GM10266 (cell line): ENCODE measurements at regions not wholly inside any gene's neighbourhood (a gene's known extent, or its start where the extent isn't known, plus 50 kb on each side); places are given as distances from the start of the nearest gene placed in this dataset.

Experiments
- DNase-seq: peaks from one replicate; pipeline ENCODE4 v3.0.0; 2012; ENCODE audit errors: extremely low spot score
- CTCF ChIP-seq: IDR thresholded peaks from 2 replicates; pipeline ENCODE4 v1.5.1; 2012; ENCODE audit warnings: mild to moderate bottlenecking, low read depth; ENCODE audit not compliant: control insufficient read depth, insufficient read depth; ENCODE audit errors: missing control alignments

GRCh38 chr14:85224241-85224640, 305.7 kb upstream of the FLRT2 start:
- TF ChIP-seq CTCF = no peak
- no peak for DNase-seq

GRCh38 chr14:85233756-85234155, 296.2 kb upstream of the FLRT2 start:
- no peak for TF ChIP-seq CTCF
- no peak for DNase-seq

- DNase-seq = no peak
- no peak for TF ChIP-seq CTCF
Observed at GRCh38 chr14:85234156-85235025, 295.6 kb upstream of the FLRT2 start.

- DNase-seq = no peak
- no peak for TF ChIP-seq CTCF
Observed at GRCh38 chr14:85235868-85236267, 294.1 kb upstream of the FLRT2 start.

- DNase-seq = no peak
- no peak for TF ChIP-seq CTCF
Observed at GRCh38 chr14:85236296-85236695, 293.6 kb upstream of the FLRT2 start.

- no peak for DNase-seq
- TF ChIP-seq CTCF = no peak
Observed at GRCh38 chr14:85239791-85240190, 290.2 kb upstream of the FLRT2 start.
